T47D (cell line): ENCODE measurements at regions not wholly inside any gene's neighbourhood (a gene's known extent, or its start where the extent isn't known, plus 50 kb on each side); places are given as distances from the start of the nearest gene placed in this dataset.
"Not testable (repeated sequence)": the region's sequence is repeated elsewhere in the genome, so short reads cannot be mapped to it uniquely, and the experiment has no call there.

Source experiments
- DNase-seq, 2 experiments: peaks; one replicate each; pipeline versions ENCODE4 v3.0.0 to v3.0.0-alpha.2; 2011 to 2012; ENCODE audit warnings: low read depth in 1 of 2, low spot score in 1 of 2
- JUND ChIP-seq: IDR thresholded peaks from 2 replicates; pipeline ENCODE4 v1.6.1; 2012; ENCODE audit warnings: low read depth
- in situ Hi-C: cut with HindIII; loops from 2 replicates; pipeline ENCODE4 v1.10.0; 2016; ENCODE audit warnings: low sequenced_read_pairs, low pct_unique_long_range_greater_than_20kb

GRCh38 chr6:4208158-4208557, 72.8 kb upstream of the ECI2 start:
- TF ChIP-seq JUND: no peak
- no peak for DNase-seq
- in situ Hi-C loops: no loop called here

- DNase-seq, in situ Hi-C loops: not testable (repeated sequence)
These were observed 68.5 kb upstream of the ECI2 start for GRCh38 chr6:4203642-4204417.

GRCh38 chr6:4192627-4193026, 57.3 kb upstream of the ECI2 start:
- no peak for TF ChIP-seq JUND

GRCh38 chr6:4192173-4192572, 56.8 kb upstream of the ECI2 start:
- DNase-seq: no peak
- in situ Hi-C loops: no loop called here
- no peak for TF ChIP-seq JUND

More at GRCh38 chr6:4192627-4193026, 57.3 kb upstream of the ECI2 start:
- DNase-seq: no peak
- in situ Hi-C loops: no loop called here

GRCh38 chr6:4191271-4191721, 55.9 kb upstream of the ECI2 start:
- no peak for TF ChIP-seq JUND
- no peak for DNase-seq
- in situ Hi-C loops: no loop called here

GRCh38 chr6:4189249-4189648, 53.9 kb upstream of the ECI2 start:
- in situ Hi-C loops: no loop called here
- no peak for TF ChIP-seq JUND
- no peak for DNase-seq

- in situ Hi-C loops: no loop called here
- no peak for TF ChIP-seq JUND
- DNase-seq: no peak
These were observed 53.4 kb upstream of the ECI2 start for GRCh38 chr6:4188801-4189200.

- no peak for TF ChIP-seq JUND
- in situ Hi-C loops: no loop called here
- DNase-seq: no peak
These were observed 52.1 kb upstream of the ECI2 start for GRCh38 chr6:4187480-4187879.

- no peak for DNase-seq
- in situ Hi-C loops: no loop called here
- TF ChIP-seq JUND: no peak
These were observed 51.0 kb upstream of the ECI2 start for GRCh38 chr6:4186385-4186784.

- DNase-seq: no peak
- in situ Hi-C loops: no loop called here
- no peak for TF ChIP-seq JUND
These were observed 50.5 kb upstream of the ECI2 start for GRCh38 chr6:4185846-4186245.

- in situ Hi-C loops: no loop called here
- DNase-seq: no peak
- TF ChIP-seq JUND: no peak
These were observed 50.0 kb upstream of the ECI2 start for GRCh38 chr6:4185419-4185818.
